Suprapubic skin (tissue), 4 donors: ENCODE measurements at regions not wholly inside any gene's neighbourhood (a gene's known extent, or its start where the extent isn't known, plus 50 kb on each side); places are given as distances from the start of the nearest gene placed in this dataset.
A peak's percentile ranks its signal among the peaks of the same experiment; 100 is the strongest.

Experiments
- DNase-seq, 2 donors: peaks; one replicate each; pipeline ENCODE4 v3.0.0-alpha.2; 2019; ENCODE audit warnings: low spot score in 2 of 2
- H3K27ac ChIP-seq: fragments of 200-600 bp; sonication (generic); one replicate; pipeline ENCODE4 v1.5.1; 2019
- H3K27me3 ChIP-seq: fragments of 200-600 bp; sonication (generic); one replicate; pipeline ENCODE4 v1.5.1; 2019
- H3K36me3 ChIP-seq: fragments of 200-600 bp; sonication (generic); one replicate; pipeline ENCODE4 v1.5.1; 2019
- H3K4me1 ChIP-seq: fragments of 200-600 bp; sonication (generic); one replicate; pipeline ENCODE4 v1.5.1; 2019
- H3K4me3 ChIP-seq: fragments of 200-600 bp; sonication (generic); one replicate; pipeline ENCODE4 v1.5.1; 2019; ENCODE audit warnings: mild to moderate bottlenecking
- H3K9me3 ChIP-seq: fragments of 200-600 bp; sonication (generic); one replicate; pipeline ENCODE4 v1.5.1; 2019
- CTCF ChIP-seq, 2 donors: fragments of 200-600 bp in 1 of 2; fragments of 450-650 bp in 1 of 2; sonication (generic) in 1 of 2; IDR thresholded peaks; one replicate each; pipeline ENCODE4 v1.5.1; 2016 to 2019; ENCODE audit warnings: antibody characterized with exemption in 2 of 2, mild to moderate bottlenecking in 1 of 2, moderate library complexity in 1 of 2
- EP300 ChIP-seq: sonication (generic); formaldehyde crosslinking; IDR thresholded peaks from one replicate; pipeline ENCODE4 v1.6.1; 2017; ENCODE audit warnings: antibody characterized with exemption
- POLR2A ChIP-seq, 2 donors: fragments of 450-650 bp; IDR thresholded peaks; one replicate each; pipeline ENCODE4 v1.6.1; 2017; ENCODE audit warnings: antibody characterized with exemption in 2 of 2, mild to moderate bottlenecking in 2 of 2, moderate library complexity in 2 of 2
- POLR2AphosphoS5 ChIP-seq, 3 donors: sonication (generic); formaldehyde crosslinking; IDR thresholded peaks; one replicate each; pipeline ENCODE4 v1.6.1; 2017; ENCODE audit warnings: antibody characterized with exemption in 3 of 3
- WGBS: methylation state at CpG from one replicate; pipeline ENCODE4 v1.1.5; 2018; 5-methylcytosine and 5-hydroxymethylcytosine counted together

- no peak for DNase-seq
- Histone ChIP-seq H3K27me3 (no peaks in the 10 kb centered on the region), H3K27ac (no peak overlapping the region), H3K4me3 (no peak overlapping the region), H3K4me1 (no peaks in the 10 kb centered on the region), H3K36me3 (no peaks in the 10 kb centered on the region), H3K9me3 (no peaks in the 10 kb centered on the region)
- no peak for TF ChIP-seq EP300
- no peak for TF ChIP-seq CTCF (IDR thresholded peaks at IDR 0.05)
- TF ChIP-seq POLR2A (IDR thresholded peaks at IDR 0.05) = no peak
- no peak for TF ChIP-seq POLR2AphosphoS5 (IDR thresholded peaks at IDR 0.05)
- WGBS = 18% methylated on average over 1 of the region's 1 CpG
Measured at GRCh38 chr12:24600996-24601395, 347.9 kb downstream of the BCAT1 start.

- no peaks in the 10 kb centered on the region for H3K27me3 ChIP-seq
- H3K27ac ChIP-seq = no peak overlapping the region
- TF ChIP-seq POLR2A (IDR thresholded peaks at IDR 0.05) (no peak), CTCF (IDR thresholded peaks at IDR 0.05) (no peak), EP300 (no peak), POLR2AphosphoS5 (IDR thresholded peaks at IDR 0.05) (no peak)
- H3K9me3 ChIP-seq = no peaks in the 10 kb centered on the region
- H3K4me1 ChIP-seq = no peaks in the 10 kb centered on the region
- WGBS = 68% methylated on average over 4 of the region's 4 CpGs
- no peak for DNase-seq
- no peak overlapping the region for H3K4me3 ChIP-seq
- H3K36me3 ChIP-seq = no peaks in the 10 kb centered on the region
Measured at GRCh38 chr12:24600551-24600950, 348.4 kb downstream of the BCAT1 start.

GRCh38 chr12:24599736-24600135 is 349.2 kb downstream of the BCAT1 start:
- H3K4me3 ChIP-seq = no peak overlapping the region
- H3K4me1 ChIP-seq = no peaks in the 10 kb centered on the region
- no peak overlapping the region for H3K27ac ChIP-seq
- DNase-seq = no peak
- H3K9me3 ChIP-seq = no peaks in the 10 kb centered on the region
- WGBS = 79% methylated on average over 5 of the region's 5 CpGs
- no peaks in the 10 kb centered on the region for H3K36me3 ChIP-seq
- H3K27me3 ChIP-seq = no peaks in the 10 kb centered on the region
- TF ChIP-seq CTCF (IDR thresholded peaks at IDR 0.05) = no peak
- no peak for TF ChIP-seq POLR2A (IDR thresholded peaks at IDR 0.05)
- no peak for TF ChIP-seq POLR2AphosphoS5 (IDR thresholded peaks at IDR 0.05)
- TF ChIP-seq EP300 = no peak

GRCh38 chr12:24597580-24597979 is 351.3 kb downstream of the BCAT1 start:
- Histone ChIP-seq H3K27me3 (no peaks in the 10 kb centered on the region), H3K4me3 (no peak overlapping the region), H3K36me3 (no peaks in the 10 kb centered on the region), H3K9me3 (no peaks in the 10 kb centered on the region), H3K27ac (no peak overlapping the region), H3K4me1 (no peaks in the 10 kb centered on the region)
- DNase-seq = no peak
- WGBS = 86% methylated on average over 3 of the region's 3 CpGs
- TF ChIP-seq EP300 (no peak), POLR2AphosphoS5 (IDR thresholded peaks at IDR 0.05) (no peak), POLR2A (IDR thresholded peaks at IDR 0.05) (no peak), CTCF (IDR thresholded peaks at IDR 0.05) (no peak)

GRCh38 chr12:24596768-24597388 is 352.0 kb downstream of the BCAT1 start:
- no peak overlapping the region for H3K27ac ChIP-seq
- H3K4me3 ChIP-seq = no peak overlapping the region
- no peaks in the 10 kb centered on the region for H3K27me3 ChIP-seq
- no peaks in the 10 kb centered on the region for H3K36me3 ChIP-seq
- TF ChIP-seq POLR2A (IDR thresholded peaks at IDR 0.05) = no peak
- peak in 1 of 2 donors; percentile 53 for TF ChIP-seq CTCF (IDR thresholded peaks at IDR 0.05)
- TF ChIP-seq EP300 = no peak
- WGBS = 58% methylated on average over 2 of the region's 2 CpGs
- no peaks in the 10 kb centered on the region for H3K4me1 ChIP-seq
- H3K9me3 ChIP-seq = no peaks in the 10 kb centered on the region
- no peak for DNase-seq
